ENCODE measurements at regions not wholly inside any gene's neighbourhood (a gene's known extent, or its start where the extent isn't known, plus 50 kb on each side); places are given as distances from the start of the nearest gene placed in this dataset.

DNA sequence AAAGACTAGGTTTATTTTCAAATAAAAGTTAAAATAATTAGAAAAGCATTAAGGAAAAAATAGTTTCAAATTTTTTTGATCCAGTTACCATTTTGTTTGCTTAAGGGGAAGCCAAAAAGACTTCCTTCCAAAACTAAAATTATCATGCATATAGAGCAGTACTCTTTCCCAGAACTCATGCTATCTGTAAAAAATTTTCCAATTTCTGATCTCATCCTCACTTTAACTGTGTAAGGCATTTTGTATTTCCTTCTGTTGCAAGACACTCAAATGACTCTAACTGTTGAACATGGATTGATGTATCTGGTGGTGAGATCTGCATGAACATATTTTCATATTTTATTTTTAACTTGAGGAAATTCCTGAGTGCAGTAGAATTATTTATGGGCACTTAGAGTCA, 150.1 kb downstream of the ADAM29 start:
- TF ChIP-seq, protein P1, sequence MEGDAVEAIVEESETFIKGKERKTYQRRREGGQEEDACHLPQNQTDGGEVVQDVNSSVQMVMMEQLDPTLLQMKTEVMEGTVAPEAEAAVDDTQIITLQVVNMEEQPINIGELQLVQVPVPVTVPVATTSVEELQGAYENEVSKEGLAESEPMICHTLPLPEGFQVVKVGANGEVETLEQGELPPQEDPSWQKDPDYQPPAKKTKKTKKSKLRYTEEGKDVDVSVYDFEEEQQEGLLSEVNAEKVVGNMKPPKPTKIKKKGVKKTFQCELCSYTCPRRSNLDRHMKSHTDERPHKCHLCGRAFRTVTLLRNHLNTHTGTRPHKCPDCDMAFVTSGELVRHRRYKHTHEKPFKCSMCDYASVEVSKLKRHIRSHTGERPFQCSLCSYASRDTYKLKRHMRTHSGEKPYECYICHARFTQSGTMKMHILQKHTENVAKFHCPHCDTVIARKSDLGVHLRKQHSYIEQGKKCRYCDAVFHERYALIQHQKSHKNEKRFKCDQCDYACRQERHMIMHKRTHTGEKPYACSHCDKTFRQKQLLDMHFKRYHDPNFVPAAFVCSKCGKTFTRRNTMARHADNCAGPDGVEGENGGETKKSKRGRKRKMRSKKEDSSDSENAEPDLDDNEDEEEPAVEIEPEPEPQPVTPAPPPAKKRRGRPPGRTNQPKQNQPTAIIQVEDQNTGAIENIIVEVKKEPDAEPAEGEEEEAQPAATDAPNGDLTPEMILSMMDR (IDR thresholded peaks at IDR 0.05): no peak
- no peak for TF ChIP-seq POLR2A (IDR thresholded peaks at IDR 0.05)

All from thyroid gland (tissue), 4 donors.